GM21825 (cell line): ENCODE measurements at regions not wholly inside any gene's neighbourhood (a gene's known extent, or its start where the extent isn't known, plus 50 kb on each side); places are given as distances from the start of the nearest gene placed in this dataset.
"Not testable (repeated sequence)": the region's sequence is repeated elsewhere in the genome, so short reads cannot be mapped to it uniquely, and the experiment has no call there.

Source experiments
- ATAC-seq: cut with Tn5 transposase; IDR thresholded peaks from one replicate; pipeline ENCODE4 v1.9.1; 2021; ENCODE audit warnings: mild to moderate bottlenecking, moderate library complexity; ENCODE audit not compliant: unreplicated experiment

DNA sequence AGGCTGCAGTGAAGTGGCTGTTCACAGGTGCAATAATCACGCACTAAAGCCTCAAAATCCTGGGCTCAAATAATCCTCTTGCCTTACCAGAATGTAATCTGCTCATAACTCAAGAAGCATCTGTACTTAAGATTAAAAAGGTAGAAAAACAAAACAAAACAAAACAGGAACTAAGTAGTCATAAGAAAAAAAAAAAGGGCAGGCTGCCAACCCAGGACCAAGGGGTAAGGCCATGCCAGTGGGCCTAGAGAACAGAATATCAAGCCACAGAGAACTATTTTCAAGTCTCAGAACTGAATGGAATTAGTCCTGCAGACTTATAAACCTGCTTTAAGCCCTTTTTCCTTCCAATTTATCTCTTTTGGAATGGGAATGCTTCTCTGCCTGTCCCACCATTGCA, 64.8 kb upstream of the TBC1D3K start:
- ATAC-seq: no peak

DNA sequence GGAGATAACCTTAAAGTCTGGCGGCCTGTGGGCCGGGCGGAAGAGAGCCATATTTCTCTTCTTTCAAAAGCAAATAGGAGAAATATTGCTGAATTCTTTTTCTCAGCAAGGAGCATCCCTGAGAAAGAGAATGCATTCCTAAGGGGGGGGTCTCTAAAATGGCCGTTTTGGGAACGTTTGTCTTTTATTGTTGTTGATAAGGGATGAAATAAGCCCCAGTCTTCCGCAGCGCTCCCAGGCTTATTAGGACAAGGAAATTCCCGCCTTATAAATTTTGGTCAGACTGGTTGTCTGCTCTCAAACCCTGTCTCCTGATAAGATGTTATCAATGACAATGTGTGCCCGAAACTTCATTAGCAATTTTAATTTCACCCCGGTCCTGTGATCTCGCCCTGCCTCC, 65.8 kb upstream of the TBC1D3K start:
- not testable (repeated sequence) for ATAC-seq

DNA sequence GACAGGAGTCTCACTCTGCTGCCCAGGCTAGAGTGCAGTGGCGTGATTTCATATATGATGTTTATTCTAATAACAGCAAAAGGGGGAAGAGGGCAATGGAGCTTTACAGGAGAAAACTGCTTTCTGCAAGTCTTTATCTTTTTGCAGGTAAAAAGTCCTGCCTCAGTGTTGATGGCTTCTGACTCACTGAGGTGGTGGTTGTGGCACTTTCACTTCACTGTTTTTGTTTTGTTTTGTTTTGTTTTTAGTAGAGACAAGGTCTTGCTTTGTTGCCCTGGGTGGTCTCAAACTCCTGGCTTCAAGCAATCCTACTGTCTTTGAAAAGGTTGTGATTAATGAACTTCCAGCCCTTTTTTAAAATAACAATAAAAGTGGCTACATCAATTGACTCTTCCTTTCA, 68.0 kb upstream of the TBC1D3K start:
- no peak for ATAC-seq

DNA sequence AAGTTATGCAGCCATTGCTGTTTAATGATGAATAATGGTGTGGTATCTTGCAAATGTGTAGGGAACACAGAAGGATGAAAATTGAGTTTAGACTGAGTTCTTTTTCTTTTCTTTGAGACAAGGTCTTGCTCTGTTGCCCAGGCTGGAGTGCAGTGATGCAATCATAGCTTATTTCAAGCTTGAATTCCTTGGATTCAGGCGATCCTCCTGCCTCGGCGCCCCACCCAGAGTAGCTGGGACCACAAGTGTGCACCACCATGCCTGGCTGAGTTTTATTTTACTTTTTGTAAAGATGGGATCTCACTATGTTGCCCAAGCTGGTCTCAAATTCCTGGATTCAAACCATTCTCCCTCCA, 74.6 kb upstream of the TBC1D3K start:
- ATAC-seq: no peak

DNA sequence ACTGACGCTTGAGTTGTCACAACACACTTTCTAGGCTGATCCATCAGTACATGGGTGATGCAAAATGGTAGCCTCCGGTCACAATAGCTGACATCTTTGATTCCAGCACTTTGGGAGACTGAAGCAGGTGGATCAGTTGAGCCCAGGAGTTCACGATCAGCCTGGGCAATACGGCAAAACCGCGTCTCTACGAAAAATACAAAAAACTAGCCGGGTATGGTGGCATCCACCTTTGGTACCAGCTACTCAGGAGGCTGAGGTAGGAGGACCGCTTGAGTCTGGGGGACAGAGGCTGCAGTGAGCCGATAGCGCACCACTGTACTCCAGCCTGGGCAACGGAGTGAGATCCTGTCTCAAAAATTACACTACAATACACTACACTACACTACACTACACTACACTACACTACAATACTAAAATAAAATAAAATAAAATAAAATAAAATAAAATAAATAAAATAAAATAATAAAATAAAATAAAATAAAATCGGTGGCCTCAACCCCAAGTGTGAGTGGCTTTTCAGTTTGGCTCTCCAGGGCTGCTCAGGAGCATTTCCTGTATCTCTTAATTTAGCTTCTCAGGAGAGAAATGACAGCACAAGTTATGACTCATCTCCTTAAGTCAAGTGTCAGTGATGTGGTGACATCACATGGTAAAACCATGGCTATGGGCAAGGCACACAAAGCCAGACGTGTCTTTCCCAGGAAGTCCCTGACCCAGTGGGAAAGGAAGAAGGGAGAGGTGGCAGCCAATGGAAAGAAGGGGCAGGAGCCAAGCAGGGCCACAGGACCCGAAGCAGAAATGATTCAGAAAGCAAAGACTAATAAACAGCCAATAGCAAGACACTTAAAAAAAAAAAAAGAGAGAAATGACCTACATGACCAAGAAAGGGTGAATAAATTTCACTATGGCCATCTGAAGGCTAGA, 75.3 kb upstream of the TBC1D3K start:
- peak; percentile 63 for ATAC-seq

DNA sequence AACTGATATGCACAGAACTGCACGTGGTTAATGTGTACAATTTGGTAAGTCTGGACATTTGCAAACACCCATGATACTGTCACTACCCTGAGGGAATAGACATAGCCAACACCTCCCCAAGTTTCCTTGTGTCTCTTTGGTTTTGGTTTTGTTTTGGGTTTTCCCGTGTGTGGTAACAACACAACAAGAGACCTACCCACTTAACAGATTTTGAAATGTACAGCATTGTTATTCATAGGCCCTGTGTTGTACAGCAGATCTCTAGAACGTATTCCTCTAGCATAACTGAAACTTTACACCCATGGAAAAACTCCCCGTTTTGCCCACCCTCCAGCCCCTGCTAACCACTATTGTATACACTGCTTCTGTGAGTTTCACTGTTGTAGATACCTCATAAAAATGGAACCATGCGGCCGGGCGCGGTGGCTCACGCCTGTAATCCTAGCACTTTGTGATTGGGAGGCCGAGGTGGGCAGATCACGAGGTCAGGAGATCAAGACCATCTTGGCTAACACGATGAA, 76.3 kb upstream of the TBC1D3K start:
- ATAC-seq: no peak

DNA sequence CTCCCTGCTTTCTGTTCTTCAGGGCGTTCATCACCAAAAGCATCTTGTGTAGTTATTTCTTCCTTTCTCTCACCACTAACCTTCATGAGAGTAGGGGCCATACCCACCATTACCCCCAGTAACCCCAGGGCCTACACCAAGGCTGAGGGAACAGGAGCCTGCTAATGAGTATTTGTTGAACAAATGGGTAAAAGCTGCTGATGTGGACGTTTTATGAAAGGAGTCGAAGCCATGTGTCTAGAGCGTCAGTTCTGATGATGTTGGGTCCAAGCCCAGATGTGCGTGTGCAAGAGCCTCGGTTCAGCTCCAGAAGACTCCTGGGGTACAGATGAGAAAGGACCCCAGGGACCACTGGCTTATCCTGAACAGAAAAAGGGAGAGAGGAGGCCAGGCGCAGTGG, 77.1 kb upstream of the TBC1D3K start:
- no peak for ATAC-seq

DNA sequence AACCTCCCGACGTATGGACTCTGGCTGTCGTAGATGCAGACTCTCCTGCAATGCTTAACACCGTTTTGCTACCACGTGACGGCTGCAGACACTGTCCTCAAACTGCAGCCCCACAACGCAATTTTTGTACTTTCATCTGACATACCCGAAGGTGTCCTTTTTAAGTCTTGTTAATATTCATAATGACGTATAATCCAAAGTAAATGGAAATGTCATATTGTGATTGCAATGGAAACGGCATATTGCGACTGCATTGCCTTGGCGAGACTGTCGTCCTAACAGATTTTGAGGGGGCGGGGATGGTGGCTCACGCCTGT, 79.3 kb upstream of the TBC1D3K start:
- ATAC-seq: no peak

DNA sequence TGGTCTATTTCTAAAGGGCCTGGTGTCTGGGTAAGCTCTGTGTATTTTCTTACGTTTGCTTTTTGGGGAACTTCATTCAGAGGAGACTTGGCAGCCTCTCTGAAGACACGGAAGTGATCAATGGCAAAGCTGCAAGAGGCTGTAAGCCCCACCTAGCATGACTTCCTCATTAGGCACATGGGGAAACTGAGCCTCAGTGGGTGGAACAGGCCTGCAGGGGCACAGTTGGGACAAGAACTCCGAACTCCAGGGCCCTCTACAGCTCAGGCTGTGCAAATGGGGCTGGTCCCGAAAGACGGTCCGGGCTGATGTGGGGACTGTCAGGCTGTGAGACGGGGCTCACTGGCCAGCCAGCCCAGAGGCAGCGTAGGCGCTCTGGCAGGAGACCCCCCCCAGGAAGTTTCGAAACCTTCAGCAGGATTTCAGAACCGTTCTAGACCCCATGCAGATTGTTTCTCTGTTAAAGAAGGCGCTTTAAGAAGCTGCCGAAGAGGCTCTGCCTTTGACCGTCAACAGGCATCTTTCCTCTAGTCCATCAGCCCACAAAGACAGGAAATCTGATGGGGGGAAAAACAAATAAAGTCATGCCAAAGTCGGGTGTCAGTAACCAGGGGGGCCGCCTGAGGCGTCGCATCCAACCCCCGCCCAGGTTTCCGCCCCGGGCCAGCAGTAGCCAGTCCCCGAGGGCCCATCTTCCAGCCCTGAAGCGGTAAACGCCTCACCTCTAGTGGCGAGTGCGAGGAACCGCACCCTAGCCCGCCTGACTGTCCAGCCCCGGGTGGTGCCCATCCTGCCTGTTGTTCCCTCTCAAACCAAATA, 79.8 kb upstream of the TBC1D3K start:
- ATAC-seq: peak; percentile 48

DNA sequence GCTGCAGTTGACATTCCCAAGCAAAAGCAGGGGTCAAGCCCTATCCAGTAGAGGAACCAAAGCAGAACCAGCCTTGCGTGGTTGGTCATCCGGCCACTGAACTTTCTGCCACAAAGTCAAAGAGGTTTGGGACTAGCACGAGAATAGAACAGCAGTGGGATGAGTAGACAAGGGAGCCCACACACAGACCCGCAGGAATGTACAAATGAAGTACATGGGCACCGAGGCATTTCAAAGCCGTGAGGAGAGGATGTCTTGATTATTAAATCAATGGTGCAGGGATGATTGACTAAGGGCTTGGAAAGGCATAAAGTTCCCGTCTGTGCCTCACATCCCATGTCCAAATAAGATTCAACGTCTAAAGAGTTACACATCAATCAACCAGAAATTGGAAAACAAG, 81.8 kb upstream of the TBC1D3K start:
- ATAC-seq: no peak

DNA sequence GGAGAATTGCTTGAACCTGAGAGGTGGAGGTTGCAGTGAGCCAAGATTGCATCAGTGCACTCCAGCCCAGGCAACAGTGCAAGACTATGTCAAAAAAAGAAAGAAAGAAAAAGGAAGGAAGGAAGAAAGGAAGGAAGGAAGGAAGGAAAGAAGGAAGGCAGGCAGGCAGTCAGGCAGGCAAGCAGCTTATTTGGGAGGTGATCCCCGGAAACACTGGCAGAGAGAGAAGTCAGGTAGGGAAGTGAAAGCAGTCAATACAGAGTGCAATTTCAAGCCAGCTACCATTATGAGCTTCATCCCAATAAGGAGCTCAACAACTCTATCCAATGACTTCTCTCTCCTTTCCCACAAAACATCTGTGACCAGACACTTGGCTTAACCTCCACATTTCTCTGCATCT, 83.0 kb upstream of the TBC1D3K start:
- ATAC-seq: no peak

DNA sequence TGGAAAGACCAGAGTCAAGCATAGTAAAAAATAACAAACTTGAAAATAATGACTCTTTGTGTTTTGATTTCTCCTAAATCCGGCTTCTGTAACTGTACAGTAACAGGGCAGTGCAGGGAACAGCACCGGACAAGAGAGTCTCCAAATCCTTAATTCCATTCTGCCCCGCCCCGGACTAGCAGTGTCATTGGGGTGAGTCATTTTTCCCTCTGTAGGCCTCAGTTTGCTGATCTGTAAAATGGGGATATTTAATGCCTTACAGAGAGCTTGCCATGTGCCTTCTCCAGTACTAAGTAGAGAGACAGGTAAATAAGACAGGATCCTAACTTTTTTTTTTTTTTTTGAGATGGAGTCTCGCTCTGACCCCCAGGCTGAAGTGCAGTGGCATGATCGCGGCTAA, 83.6 kb upstream of the TBC1D3K start:
- no peak for ATAC-seq

DNA sequence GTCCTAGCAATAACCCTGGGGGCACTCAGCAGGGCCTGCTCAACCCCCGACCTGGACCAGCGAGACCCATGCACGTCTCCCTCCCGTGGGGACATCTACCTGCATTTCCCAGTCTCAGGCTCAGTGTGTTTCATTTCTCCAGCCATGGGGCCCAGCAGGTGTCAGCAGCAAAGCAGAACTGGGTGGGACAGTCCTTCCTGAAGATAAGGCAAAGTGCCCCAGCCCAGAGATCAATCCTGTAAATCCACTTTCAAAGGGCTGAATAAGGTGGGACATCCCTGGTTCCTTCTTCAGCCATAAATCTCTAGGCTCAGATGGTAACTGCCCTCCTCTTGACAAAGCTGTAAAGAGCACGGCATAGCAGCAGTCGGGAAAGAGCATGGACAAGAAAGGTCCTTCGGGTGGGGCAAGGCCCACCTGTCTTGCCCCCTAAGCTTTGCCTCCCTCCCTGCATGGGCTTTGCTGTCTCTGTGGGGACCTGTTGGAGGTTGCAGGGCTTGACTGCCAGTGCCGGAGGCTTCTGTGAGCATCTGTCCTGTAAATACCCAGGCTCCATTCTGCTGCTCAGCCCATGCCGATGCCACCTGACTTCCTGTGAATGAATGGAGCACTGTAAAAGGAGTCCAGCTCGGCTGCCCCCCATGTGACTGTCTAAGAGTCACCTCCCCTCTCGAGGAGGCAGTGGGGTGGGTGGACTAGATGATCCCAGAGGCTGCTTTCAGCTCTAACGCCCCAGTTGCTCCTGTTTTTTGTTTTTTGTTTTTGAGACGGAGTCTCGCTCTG, 84.8 kb upstream of the TBC1D3K start:
- no peak for ATAC-seq

DNA sequence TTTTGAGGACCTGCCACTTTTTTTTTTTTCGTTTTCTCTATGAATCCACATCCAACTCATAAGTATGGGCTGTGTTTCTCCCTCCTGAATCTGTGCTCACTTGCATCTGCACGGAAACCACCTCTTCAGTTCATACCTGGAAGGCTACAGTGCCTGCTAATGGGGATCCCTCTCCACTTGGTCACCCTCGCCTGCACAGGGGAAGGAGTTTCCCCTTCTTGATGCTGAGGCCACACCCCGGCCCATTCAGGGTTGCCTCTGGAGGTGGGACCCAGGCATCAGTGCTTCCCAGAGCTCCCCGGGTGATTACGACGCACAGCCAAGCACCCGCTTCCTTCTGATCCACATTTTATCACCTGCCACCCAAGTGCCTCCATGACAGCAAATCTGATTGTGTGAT, 85.9 kb upstream of the TBC1D3K start:
- ATAC-seq: no peak

DNA sequence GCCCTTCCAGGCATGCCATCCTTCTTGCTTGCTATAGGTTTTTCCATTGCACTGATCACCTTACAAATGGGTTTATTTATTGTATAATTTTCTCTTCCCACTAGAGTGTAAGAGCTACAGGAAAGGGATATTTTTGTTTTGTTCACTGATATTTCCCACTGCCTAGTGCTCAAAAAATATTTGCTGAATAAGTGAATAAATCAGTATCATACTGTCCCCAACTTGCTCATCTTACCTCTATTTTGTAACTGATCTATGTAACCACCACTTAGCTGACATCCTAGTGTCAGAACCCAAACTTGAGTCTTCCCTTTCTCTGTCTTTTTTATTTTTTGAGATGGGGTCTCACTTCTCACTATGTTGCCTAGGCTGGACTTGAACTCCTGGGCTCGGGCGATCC, 87.6 kb upstream of the TBC1D3K start:
- no peak for ATAC-seq

DNA sequence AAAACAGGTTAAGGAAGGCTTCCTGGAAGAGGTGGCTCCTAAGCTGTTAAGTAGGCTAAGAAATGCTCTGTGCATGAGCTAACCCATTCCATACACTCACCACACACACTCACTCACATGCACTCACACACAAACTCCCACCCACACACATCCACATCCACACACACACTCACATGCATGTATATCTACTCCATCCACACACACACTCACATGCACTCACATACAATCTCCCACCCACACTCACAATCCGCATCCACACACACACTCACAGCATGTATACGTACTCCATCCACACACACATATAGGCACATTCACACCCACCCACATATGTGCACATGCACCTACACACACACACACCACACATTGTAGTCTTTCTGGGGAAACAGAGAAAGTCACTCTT, 89.3 kb upstream of the HNF1B start:
- ATAC-seq: no peak

DNA sequence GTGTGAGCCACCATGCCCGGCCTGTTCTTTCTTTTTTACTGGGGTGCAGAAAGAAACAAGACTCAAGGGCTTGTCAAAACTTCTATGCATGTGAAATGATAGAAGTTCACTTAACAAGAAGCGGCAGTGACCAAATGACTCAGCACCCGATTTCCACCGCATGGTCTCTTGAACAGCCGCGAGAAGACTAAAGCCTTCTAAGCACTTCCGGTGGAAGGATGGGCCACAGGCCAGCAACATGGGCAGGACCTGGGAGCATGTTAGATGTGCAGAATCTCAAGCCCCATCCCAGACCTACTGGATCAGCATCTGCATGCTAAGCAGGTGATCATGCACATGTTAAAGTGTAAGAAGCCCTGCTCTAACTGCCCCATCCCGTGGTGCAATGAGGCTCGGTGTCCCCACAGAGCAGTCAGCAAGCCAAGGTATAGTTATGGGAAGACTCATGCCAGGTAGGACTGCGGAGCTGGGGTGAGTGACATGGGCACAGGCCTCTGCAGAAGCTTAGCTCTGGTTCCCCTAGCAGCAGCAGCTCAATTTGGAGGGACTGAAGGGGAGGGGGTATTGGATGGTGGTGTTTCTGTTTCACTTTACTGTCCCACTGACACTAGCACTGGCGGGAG, 88.5 kb upstream of the HNF1B start:
- no peak for ATAC-seq

DNA sequence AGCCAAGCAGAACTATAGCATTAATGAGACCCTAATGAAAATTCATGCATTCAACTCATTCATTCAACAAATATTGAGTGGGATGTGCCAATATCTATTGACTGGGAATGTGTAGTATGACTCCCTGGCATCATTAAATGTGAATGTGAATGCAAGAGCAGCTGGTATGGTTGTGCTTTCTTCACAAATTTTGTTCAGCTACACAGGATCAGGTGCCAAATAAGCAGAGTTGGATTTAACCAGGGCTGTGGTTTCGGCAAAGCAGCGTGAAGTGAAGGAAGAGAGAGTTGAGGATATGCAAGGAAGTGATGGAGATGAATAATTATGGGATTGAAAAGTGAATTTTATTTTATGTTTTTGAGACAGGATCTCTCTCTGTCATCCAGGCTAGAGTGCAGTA, 87.1 kb upstream of the HNF1B start:
- no peak for ATAC-seq

DNA sequence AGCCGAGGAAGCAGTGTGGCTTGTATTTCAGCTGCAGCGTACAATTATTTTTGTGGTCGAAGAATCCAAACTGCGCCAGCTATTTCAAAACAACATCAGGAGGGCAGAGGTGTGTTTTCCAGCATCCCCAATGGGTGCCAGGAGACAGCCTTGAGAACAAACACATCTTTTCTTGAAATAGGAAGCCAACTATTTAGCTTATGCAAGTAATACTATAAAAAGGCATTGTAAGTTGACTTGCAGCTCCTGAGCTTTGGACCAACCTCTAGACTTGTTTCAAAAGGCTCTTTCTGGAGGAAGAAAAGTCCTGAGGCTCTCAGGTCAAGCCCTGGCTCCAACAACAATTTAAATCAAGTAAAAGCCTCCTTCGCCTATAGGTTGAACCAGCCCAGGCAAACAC, 86.6 kb upstream of the HNF1B start:
- no peak for ATAC-seq

DNA sequence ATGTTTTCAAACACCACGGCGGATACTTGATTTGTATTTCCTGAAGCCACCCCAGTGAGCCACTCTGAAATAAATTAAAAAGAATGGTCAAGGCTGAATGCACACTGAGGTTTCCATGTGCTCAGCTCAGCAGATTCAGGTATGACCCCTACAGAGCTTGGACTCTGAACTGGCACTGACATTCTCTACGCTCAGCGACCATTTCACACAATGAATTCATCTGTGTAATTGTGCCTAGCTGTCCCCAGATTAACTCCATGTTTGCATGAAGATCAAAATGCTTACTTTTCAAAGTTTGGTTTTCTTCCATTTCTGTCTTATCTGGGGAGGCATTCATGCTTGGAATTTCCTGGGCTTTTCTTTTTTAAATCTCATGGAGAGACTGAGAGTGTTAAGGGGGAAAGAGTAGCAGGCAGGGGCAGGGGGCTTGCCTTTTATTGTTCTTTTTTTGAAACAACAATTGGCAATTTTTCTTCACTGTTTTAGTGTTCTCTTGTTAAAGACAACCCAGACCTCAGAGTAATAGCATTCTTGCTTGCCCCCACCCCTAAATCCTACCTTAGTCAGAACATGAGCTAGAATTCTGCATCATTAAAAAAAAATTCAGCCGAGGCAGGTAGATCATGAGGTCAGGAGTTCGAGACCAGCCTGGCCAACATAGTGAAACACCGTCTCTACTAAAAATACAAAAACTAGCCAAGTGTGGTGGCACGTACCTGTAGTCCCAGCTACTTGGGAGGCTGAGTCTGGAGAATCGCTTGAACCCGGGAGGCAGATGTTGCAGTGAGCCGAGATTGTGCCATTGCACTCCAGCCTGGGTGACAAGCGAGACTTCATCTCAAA, 85.5 kb upstream of the HNF1B start:
- peak; percentile 41 for ATAC-seq
